ENCODE measurements at regions not wholly inside any gene's neighbourhood (a gene's known extent, or its start where the extent isn't known, plus 50 kb on each side); places are given as distances from the start of the nearest gene placed in this dataset.

GRCh38 chr6:23981923-23982322 is 144.1 kb upstream of the NRSN1 start:
- CTCF ChIA-PET = no interaction called here
- TF ChIP-seq CTCF (IDR thresholded peaks at IDR 0.05; ENCODE audit: insufficient read depth, low read length, missing control alignments) = no peak
- POLR2A ChIA-PET = no interaction called here

DNA sequence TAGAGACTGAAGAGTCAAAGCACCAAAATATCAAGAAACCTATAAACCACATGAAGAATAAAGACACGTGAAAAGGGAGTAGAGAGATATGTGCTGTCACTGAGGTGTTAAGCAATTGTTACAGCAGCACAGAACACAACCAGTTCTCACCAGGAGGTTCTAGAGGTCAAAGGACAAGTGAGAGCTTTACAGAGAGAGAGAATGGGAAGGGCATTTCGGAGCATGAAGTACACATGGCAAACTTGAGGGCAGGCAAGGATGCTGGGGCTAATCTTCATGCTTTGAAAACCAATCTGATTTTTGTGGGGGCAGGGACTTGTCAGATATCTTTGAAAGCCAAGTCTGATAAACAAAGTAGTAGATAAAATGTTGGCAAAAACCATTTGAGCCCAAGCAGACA is 142.3 kb upstream of the NRSN1 start:
- DNase-seq (ENCODE audit: low read depth, low spot score) = no peak
- CTCF ChIA-PET = no interaction called here
- TF ChIP-seq CTCF (IDR thresholded peaks at IDR 0.05; ENCODE audit: insufficient read depth, low read length, missing control alignments) = no peak
- no peak overlapping the region for H3K4me3 ChIP-seq (ENCODE audit: low read depth, low read length)
- POLR2A ChIA-PET = no interaction called here

More at GRCh38 chr6:23981923-23982322, 144.1 kb upstream of the NRSN1 start:
- no peak for DNase-seq (ENCODE audit: low read depth, low spot score)
- H3K4me3 ChIP-seq (ENCODE audit: low read depth, low read length) = no peak overlapping the region

- no peak overlapping the region for H3K4me3 ChIP-seq (ENCODE audit: low read depth, low read length)
- DNase-seq (ENCODE audit: low read depth, low spot score) = no peak
- ChIA-PET POLR2A (no interaction called here), CTCF (no interaction called here)
- TF ChIP-seq CTCF (IDR thresholded peaks at IDR 0.05; ENCODE audit: insufficient read depth, low read length, missing control alignments) = no peak
Measured at GRCh38 chr6:23985015-23985414, 141.0 kb upstream of the NRSN1 start.

DNA sequence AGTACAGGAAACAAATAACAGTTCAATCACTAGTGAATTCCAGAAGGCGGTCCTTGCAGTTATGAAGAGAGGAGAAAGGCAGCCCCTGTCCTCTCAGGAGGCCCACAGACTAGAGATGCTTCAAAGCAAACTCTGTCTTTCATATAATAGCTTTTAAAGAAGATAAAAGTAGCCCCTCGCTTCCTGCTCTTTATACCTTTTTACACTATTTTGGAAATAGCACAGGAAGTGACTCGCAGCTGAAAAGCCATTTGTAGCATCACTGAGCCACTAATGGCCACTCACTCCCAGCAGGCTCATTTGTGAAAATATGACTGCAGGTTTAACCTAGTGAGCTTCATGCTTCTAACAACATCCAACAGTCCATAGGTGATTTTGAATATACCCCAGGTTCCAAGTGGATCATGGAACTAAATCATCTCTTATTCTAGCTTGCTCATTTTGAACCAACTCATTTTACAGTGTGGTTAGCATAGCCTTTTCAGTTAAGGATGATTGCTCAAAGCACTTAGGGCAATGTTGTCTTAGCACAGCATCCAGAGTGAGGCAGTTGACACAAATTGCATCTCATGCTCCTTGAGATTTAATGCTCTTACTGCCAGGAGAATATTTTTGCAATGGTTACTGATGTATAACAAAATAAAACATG is 136.0 kb upstream of the NRSN1 start:
- no peak for DNase-seq (ENCODE audit: low read depth, low spot score)
- TF ChIP-seq CTCF (IDR thresholded peaks at IDR 0.05; ENCODE audit: insufficient read depth, low read length, missing control alignments) = no peak
- CTCF ChIA-PET = no interaction called here
- POLR2A ChIA-PET = no interaction called here
- no peak overlapping the region for H3K4me3 ChIP-seq (ENCODE audit: low read depth, low read length)

DNA sequence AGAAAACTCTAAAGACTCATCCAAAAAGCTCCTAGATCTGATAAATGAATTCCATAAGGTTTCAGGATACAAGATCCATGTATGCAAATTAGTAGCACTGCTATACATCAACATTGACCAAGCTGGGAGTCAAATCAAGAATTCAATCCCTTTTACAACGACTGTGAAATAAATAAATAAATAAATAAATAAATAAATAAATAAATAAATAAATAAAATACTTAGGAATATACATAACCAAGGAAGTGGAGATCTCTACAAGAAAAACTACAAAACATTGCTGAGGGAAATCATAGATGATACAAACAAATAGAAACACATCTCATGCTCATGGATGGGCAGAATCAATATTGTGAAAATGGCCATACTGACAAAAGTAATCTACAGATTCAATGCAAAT is 132.0 kb upstream of the NRSN1 start:
- DNase-seq (ENCODE audit: low read depth, low spot score) = no peak
- ChIA-PET CTCF (no interaction called here), POLR2A (no interaction called here)
- no peak overlapping the region for H3K4me3 ChIP-seq (ENCODE audit: low read depth, low read length)
- no peak for TF ChIP-seq CTCF (IDR thresholded peaks at IDR 0.05; ENCODE audit: insufficient read depth, low read length, missing control alignments)

DNA sequence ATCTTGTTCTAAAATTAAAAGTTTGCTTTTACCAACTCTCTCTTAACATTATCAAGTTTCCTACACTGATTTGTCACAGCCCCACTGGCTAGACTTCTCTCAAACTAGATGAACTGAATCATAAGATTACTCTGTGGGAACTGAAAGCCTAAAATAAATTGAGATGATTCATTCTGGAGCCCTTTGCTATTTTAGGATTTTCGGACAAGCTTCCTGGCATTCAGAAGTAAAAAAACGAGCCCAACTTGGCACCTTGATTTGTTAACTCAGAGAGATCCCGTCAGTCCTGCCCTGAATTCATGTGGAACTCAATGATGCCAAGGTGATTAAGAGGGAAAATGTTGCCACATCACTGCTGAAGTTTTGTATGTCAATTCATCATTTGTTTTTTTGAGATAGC is 122.0 kb upstream of the NRSN1 start:
- CTCF ChIA-PET = no interaction called here
- POLR2A ChIA-PET = no interaction called here
- TF ChIP-seq CTCF (IDR thresholded peaks at IDR 0.05; ENCODE audit: insufficient read depth, low read length, missing control alignments) = no peak
- no peak overlapping the region for H3K4me3 ChIP-seq (ENCODE audit: low read depth, low read length)
- no peak for DNase-seq (ENCODE audit: low read depth, low spot score)
